ENCODE measurements at regions not wholly inside any gene's neighbourhood (a gene's known extent, or its start where the extent isn't known, plus 50 kb on each side); places are given as distances from the start of the nearest gene placed in this dataset.

DNA sequence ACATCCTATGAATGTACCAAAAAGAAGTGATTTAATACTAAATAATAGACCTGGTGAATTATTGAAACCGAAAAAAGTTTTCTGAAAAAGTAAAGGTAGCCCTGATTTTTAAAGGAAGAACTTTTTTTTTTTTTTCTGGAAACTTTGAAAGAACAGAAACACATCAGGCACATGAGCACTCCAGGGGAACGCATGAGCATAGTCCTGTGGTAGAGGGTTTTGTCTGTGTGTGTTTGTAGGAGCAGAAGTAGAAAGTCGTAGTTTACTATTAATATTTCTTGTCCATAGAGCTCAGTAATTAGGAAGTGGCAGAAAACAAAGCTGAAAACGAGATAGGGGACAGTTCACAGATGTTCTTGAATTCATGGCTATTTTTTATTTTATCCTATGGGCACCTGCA is 1175.9 kb upstream of the B3GALT2 start:
- FAIRE-seq (no peak), DNase-seq (ENCODE audit: low read depth, low spot score) (no peak), ATAC-seq (no peak)
- 11% methylated on average over 4 of the region's 4 CpGs for WGBS (ENCODE audit: insufficient coverage, insufficient replicate concordance, low lambda C conversion rate, missing lambda C conversion rate)
- BruUV-seq (replicated peaks), result no TSS peak
- Histone ChIP-seq H3K9ac (ENCODE audit: control insufficient read depth, insufficient read depth, low read length) (no peak overlapping the region), H3K9me3 (replicated peaks; ENCODE audit: control insufficient read depth, insufficient read depth, low read length) (no peaks in the 10 kb centered on the region), H3K4me2 (ENCODE audit: control insufficient read depth, insufficient read depth) (no peak overlapping the region), H3K36me3 (ENCODE audit: control insufficient read depth in 2 of 2, insufficient read depth in 2 of 2, low read length in 1 of 2) (no peaks in the 10 kb centered on the region), H2AFZ (ENCODE audit: control insufficient read depth, low read depth, low read length) (no peak overlapping the region), H3K4me3 (no peak overlapping the region), H3K4me1 (ENCODE audit: control insufficient read depth, insufficient read depth, low read length) (no peaks in the 10 kb centered on the region), H3K27ac (ENCODE audit: control insufficient read depth, insufficient read depth) (no peak overlapping the region), H3K27me3 (replicated peaks in 1 of 2; ENCODE audit: control insufficient read depth in 2 of 2, insufficient read depth in 2 of 2, low read length in 1 of 2) (no peaks in the 10 kb centered on the region), H3K79me2 (ENCODE audit: control insufficient read depth, insufficient read depth, low read length) (no peaks in the 10 kb centered on the region), H4K20me1 (ENCODE audit: control insufficient read depth, insufficient read depth) (no peaks in the 10 kb centered on the region)
- RAD21 ChIA-PET (ENCODE audit: unreplicated experiment), result no interaction called here
- intact Hi-C loops (cut with micrococcal nuclease; ENCODE audit: unreplicated experiment), result no loop called here
- SMC1A ChIA-PET (ENCODE audit: uncharacterized antibody, unreplicated experiment), result interaction anchor here (1.3 kb wide), 1 partner anchor 12 kb away, joined by 3 read pairs; no protein-coding TSS in a partner anchor
- CTCF ChIA-PET, result no interaction called here
- POLR2A ChIA-PET, result no interaction called here
- TF ChIP-seq, protein P1, sequence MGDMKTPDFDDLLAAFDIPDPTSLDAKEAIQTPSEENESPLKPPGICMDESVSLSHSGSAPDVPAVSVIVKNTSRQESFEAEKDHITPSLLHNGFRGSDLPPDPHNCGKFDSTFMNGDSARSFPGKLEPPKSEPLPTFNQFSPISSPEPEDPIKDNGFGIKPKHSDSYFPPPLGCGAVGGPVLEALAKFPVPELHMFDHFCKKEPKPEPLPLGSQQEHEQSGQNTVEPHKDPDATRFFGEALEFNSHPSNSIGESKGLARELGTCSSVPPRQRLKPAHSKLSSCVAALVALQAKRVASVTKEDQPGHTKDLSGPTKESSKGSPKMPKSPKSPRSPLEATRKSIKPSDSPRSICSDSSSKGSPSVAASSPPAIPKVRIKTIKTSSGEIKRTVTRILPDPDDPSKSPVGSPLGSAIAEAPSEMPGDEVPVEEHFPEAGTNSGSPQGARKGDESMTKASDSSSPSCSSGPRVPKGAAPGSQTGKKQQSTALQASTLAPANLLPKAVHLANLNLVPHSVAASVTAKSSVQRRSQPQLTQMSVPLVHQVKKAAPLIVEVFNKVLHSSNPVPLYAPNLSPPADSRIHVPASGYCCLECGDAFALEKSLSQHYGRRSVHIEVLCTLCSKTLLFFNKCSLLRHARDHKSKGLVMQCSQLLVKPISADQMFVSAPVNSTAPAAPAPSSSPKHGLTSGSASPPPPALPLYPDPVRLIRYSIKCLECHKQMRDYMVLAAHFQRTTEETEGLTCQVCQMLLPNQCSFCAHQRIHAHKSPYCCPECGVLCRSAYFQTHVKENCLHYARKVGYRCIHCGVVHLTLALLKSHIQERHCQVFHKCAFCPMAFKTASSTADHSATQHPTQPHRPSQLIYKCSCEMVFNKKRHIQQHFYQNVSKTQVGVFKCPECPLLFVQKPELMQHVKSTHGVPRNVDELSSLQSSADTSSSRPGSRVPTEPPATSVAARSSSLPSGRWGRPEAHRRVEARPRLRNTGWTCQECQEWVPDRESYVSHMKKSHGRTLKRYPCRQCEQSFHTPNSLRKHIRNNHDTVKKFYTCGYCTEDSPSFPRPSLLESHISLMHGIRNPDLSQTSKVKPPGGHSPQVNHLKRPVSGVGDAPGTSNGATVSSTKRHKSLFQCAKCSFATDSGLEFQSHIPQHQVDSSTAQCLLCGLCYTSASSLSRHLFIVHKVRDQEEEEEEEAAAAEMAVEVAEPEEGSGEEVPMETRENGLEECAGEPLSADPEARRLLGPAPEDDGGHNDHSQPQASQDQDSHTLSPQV (IDR thresholded peaks at IDR 0.05), result no peak
- TF ChIP-seq, protein P2, sequence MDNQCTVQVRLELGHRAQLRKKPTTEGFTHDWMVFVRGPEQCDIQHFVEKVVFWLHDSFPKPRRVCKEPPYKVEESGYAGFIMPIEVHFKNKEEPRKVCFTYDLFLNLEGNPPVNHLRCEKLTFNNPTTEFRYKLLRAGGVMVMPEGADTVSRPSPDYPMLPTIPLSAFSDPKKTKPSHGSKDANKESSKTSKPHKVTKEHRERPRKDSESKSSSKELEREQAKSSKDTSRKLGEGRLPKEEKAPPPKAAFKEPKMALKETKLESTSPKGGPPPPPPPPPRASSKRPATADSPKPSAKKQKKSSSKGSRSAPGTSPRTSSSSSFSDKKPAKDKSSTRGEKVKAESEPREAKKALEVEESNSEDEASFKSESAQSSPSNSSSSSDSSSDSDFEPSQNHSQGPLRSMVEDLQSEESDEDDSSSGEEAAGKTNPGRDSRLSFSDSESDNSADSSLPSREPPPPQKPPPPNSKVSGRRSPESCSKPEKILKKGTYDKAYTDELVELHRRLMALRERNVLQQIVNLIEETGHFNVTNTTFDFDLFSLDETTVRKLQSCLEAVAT (IDR thresholded peaks at IDR 0.05), result no peak
- TF ChIP-seq BCL11A (IDR thresholded peaks at IDR 0.05; ENCODE audit: low read depth, low read length), result no peak
- TF ChIP-seq CBFB (IDR thresholded peaks at IDR 0.05; ENCODE audit: low read depth), result no peak
- TF ChIP-seq HDAC6 (IDR thresholded peaks at IDR 0.05; ENCODE audit: unreplicated experiment), result no peak
- TF ChIP-seq STAT3 (IDR thresholded peaks at IDR 0.05; ENCODE audit: low read depth, low read length), result no peak
- TF ChIP-seq NFIC (IDR thresholded peaks at IDR 0.05; ENCODE audit: low read depth, low read length), result no peak
- TF ChIP-seq, protein P3, sequence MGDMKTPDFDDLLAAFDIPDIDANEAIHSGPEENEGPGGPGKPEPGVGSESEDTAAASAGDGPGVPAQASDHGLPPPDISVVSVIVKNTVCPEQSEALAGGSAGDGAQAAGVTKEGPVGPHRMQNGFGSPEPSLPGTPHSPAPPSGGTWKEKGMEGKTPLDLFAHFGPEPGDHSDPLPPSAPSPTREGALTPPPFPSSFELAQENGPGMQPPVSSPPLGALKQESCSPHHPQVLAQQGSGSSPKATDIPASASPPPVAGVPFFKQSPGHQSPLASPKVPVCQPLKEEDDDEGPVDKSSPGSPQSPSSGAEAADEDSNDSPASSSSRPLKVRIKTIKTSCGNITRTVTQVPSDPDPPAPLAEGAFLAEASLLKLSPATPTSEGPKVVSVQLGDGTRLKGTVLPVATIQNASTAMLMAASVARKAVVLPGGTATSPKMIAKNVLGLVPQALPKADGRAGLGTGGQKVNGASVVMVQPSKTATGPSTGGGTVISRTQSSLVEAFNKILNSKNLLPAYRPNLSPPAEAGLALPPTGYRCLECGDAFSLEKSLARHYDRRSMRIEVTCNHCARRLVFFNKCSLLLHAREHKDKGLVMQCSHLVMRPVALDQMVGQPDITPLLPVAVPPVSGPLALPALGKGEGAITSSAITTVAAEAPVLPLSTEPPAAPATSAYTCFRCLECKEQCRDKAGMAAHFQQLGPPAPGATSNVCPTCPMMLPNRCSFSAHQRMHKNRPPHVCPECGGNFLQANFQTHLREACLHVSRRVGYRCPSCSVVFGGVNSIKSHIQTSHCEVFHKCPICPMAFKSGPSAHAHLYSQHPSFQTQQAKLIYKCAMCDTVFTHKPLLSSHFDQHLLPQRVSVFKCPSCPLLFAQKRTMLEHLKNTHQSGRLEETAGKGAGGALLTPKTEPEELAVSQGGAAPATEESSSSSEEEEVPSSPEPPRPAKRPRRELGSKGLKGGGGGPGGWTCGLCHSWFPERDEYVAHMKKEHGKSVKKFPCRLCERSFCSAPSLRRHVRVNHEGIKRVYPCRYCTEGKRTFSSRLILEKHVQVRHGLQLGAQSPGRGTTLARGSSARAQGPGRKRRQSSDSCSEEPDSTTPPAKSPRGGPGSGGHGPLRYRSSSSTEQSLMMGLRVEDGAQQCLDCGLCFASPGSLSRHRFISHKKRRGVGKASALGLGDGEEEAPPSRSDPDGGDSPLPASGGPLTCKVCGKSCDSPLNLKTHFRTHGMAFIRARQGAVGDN (IDR thresholded peaks at IDR 0.05), result no peak
- TF ChIP-seq, protein P4, sequence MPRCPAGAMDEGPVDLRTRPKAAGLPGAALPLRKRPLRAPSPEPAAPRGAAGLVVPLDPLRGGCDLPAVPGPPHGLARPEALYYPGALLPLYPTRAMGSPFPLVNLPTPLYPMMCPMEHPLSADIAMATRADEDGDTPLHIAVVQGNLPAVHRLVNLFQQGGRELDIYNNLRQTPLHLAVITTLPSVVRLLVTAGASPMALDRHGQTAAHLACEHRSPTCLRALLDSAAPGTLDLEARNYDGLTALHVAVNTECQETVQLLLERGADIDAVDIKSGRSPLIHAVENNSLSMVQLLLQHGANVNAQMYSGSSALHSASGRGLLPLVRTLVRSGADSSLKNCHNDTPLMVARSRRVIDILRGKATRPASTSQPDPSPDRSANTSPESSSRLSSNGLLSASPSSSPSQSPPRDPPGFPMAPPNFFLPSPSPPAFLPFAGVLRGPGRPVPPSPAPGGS (IDR thresholded peaks at IDR 0.05; ENCODE audit: borderline replicate concordance, insufficient read depth, low read depth, low read length, poor library complexity, severe bottlenecking), result no peak
- no peak for TF ChIP-seq ZNF207 (IDR thresholded peaks at IDR 0.05; ENCODE audit: borderline replicate concordance)
- TF ChIP-seq TCF7 (IDR thresholded peaks at IDR 0.05; ENCODE audit: borderline replicate concordance), result no peak
- in situ Hi-C loops (cut with MboI), result no loop called here
